C4-2B (cell line): ENCODE measurements at regions not wholly inside any gene's neighbourhood (a gene's known extent, or its start where the extent isn't known, plus 50 kb on each side); places are given as distances from the start of the nearest gene placed in this dataset.

ENCODE experiments used
- CTCF ChIP-seq: fragments of 450-650 bp; conservative IDR thresholded peaks from 2 replicates; pipeline ENCODE4 v1.5.1; 2017; ENCODE audit warnings: mild to moderate bottlenecking
- ZFX ChIP-seq: fragments of 450-650 bp; IDR thresholded peaks from 2 replicates; pipeline ENCODE4 v1.6.1; 2017

GRCh38 chr5:3153906-3154305, 402.4 kb upstream of the IRX2 start:
- no peak for TF ChIP-seq CTCF
- TF ChIP-seq ZFX = no peak
